GM12878 (cell line): ENCODE measurements at regions not wholly inside any gene's neighbourhood (a gene's known extent, or its start where the extent isn't known, plus 50 kb on each side); places are given as distances from the start of the nearest gene placed in this dataset.

ENCODE experiments used
- ATAC-seq: fragments of 200-7000 bp; cut with Tn5 transposase; 3 replicates; pipeline ENCODE4 v1.9.1; 2020; ENCODE audit warnings: mild to moderate bottlenecking, moderate library complexity
- BruUV-seq: library from RNA; stranded (reverse); fragments of 400-500 nt; replicated peaks from 2 replicates; lab custom pipeline; 2021; lab: Mats Ljungman, UMichigan
- CTCF ChIA-PET: fragments of 300-600 bp; sonication (Branson Sonifier 250); formaldehyde crosslinking; extraction: SDS; loops from one replicate; lab custom pipeline; 2021; ENCODE audit warnings: inconsistent platforms; lab: Yijun Ruan, JAX
- POLR2A ChIA-PET: fragments of 350-600 bp; formaldehyde crosslinking; extraction: SDS; loops from one replicate; lab custom pipeline; 2021; ENCODE audit warnings: inconsistent platforms; lab: Charles Lee
- RAD21 ChIA-PET: fragments of 300-600 bp; sonication (Branson Sonifier 250); formaldehyde crosslinking; loops from one replicate; lab custom pipeline; 2023; ENCODE audit warnings: antibody characterized with exemption; ENCODE audit not compliant: unreplicated experiment; lab: Charles Lee
- SMC1A ChIA-PET: fragments of 300-600 bp; sonication (Branson Sonifier 250); formaldehyde crosslinking; loops from one replicate; lab custom pipeline; 2023; ENCODE audit not compliant: unreplicated experiment, uncharacterized antibody; lab: Charles Lee
- DNase-seq: peaks from one replicate; pipeline ENCODE4 v3.0.0-alpha.2; 2011; ENCODE audit warnings: low read depth, low spot score
- FAIRE-seq: peaks from 3 replicates; lab custom pipeline; 2011; peaks lifted over from hg19 to GRCh38; lab: Jason Lieb, UNC
- H2AFZ ChIP-seq: 2 replicates; pipeline ENCODE4 v1.6.0; 2011; ENCODE audit warnings: low read depth, low read length, control low read depth; ENCODE audit not compliant: control insufficient read depth
- H3K27ac ChIP-seq: 2 replicates; pipeline ENCODE4 v1.5.1; 2011; ENCODE audit warnings: control low read depth; ENCODE audit not compliant: control insufficient read depth, insufficient read depth
- H3K27me3 ChIP-seq, 2 experiments: replicated peaks in 1 of 2; 2 replicates each; pipeline versions ENCODE4 v1.6.0 to v1.6.1; 2011; ENCODE audit warnings: low read length in 1 of 2; ENCODE audit not compliant: control insufficient read depth in 2 of 2, insufficient read depth in 2 of 2
- H3K36me3 ChIP-seq, 2 experiments: 2 replicates each; pipeline ENCODE4 v1.5.1; 2011; ENCODE audit warnings: low read length in 1 of 2; ENCODE audit not compliant: control insufficient read depth in 2 of 2, insufficient read depth in 2 of 2
- H3K4me1 ChIP-seq: 2 replicates; pipeline ENCODE4 v1.6.1; 2011; ENCODE audit warnings: mild to moderate bottlenecking, low read length, moderate library complexity, mixed read lengths; ENCODE audit not compliant: control insufficient read depth, insufficient read depth
- H3K4me2 ChIP-seq: 2 replicates; pipeline ENCODE4 v1.6.0; 2011; ENCODE audit warnings: control low read depth; ENCODE audit not compliant: control insufficient read depth, insufficient read depth
- H3K4me3 ChIP-seq: fragments of 200-600 bp; sonication (generic); 2 replicates; pipeline ENCODE4 v1.5.1; 2016
- H3K79me2 ChIP-seq: 2 replicates; pipeline ENCODE4 v1.6.0; 2011; ENCODE audit warnings: low read length; ENCODE audit not compliant: control insufficient read depth, insufficient read depth
- H3K9ac ChIP-seq: 2 replicates; pipeline ENCODE4 v1.8.0; 2011; ENCODE audit warnings: low read length, control low read depth, mixed read lengths; ENCODE audit not compliant: control insufficient read depth, insufficient read depth
- H3K9me3 ChIP-seq: replicated peaks from 3 replicates; pipeline ENCODE4 v1.5.1; 2011; ENCODE audit warnings: mild to moderate bottlenecking, low read length; ENCODE audit not compliant: control insufficient read depth, insufficient read depth
- H4K20me1 ChIP-seq: 2 replicates; pipeline ENCODE4 v1.6.0; 2011; ENCODE audit not compliant: control insufficient read depth, insufficient read depth
- ASH2L ChIP-seq: fragments of 300-600, 200-600 bp; sonication (generic); IDR thresholded peaks from 2 replicates; pipeline ENCODE4 v1.6.1; 2017; ENCODE audit warnings: low read depth, mild to moderate bottlenecking, borderline replicate concordance
- BACH1 ChIP-seq: fragments of 450-650 bp; IDR thresholded peaks from 2 replicates; pipeline ENCODE4 v1.6.1; 2017; ENCODE audit warnings: mild to moderate bottlenecking, borderline replicate concordance
- BRCA1 ChIP-seq: IDR thresholded peaks from 2 replicates; pipeline ENCODE4 v1.6.1; 2011; ENCODE audit warnings: low read depth, low read length, improper control_type of control experiment
- EP300 ChIP-seq, 2 experiments: fragments of 150-350 bp in 1 of 2; IDR thresholded peaks; 2 replicates each; pipeline ENCODE4 v1.6.1; 2011 to 2012; ENCODE audit warnings: low read depth in 2 of 2, low read length in 2 of 2, borderline replicate concordance in 1 of 2, improper control_type of control experiment in 1 of 2, inconsistent platforms in 1 of 2; ENCODE audit not compliant: control insufficient read depth in 1 of 2
- KLF5 ChIP-seq: fragments of 450-650 bp; IDR thresholded peaks from 2 replicates; pipeline ENCODE4 v1.6.1; 2014; ENCODE audit warnings: mild to moderate bottlenecking; ENCODE audit not compliant: partially characterized antibody
- NFYA ChIP-seq: IDR thresholded peaks from 2 replicates; pipeline ENCODE4 v1.6.1; 2011; ENCODE audit warnings: low read depth, mild to moderate bottlenecking, low read length, improper control_type of control experiment, borderline replicate concordance
- NR2F1 ChIP-seq: fragments of 450-650 bp; conservative IDR thresholded peaks from 2 replicates; pipeline ENCODE4 v1.6.1; 2017; ENCODE audit warnings: mild to moderate bottlenecking
- RCOR1 ChIP-seq: conservative IDR thresholded peaks from 2 replicates; pipeline ENCODE4 v1.6.1; 2012; ENCODE audit warnings: low read depth, low read length, improper control_type of control experiment
- SMAD5 ChIP-seq: IDR thresholded peaks from 2 replicates; pipeline ENCODE4 v1.6.1; 2016; ENCODE audit warnings: antibody characterized with exemption, low read depth
- SP1 ChIP-seq: IDR thresholded peaks from one replicate; pipeline ENCODE4 v1.6.1; 2011; ENCODE audit warnings: low read depth, low read length
- TAF1 ChIP-seq: IDR thresholded peaks from 2 replicates; pipeline ENCODE4 v1.6.1; 2011; ENCODE audit warnings: mild to moderate bottlenecking, low read depth, low read length, borderline replicate concordance
- TCF12 ChIP-seq: IDR thresholded peaks from 2 replicates; pipeline ENCODE4 v1.6.1; 2011; ENCODE audit warnings: low read depth, mild to moderate bottlenecking, low read length
- USF2 ChIP-seq: IDR thresholded peaks from 2 replicates; pipeline ENCODE4 v1.6.1; 2011; ENCODE audit warnings: low read depth, low read length, improper control_type of control experiment, borderline replicate concordance
- ZNF217 ChIP-seq: fragments of 450-650 bp; IDR thresholded peaks from 2 replicates; pipeline ENCODE4 v1.6.1; 2017; ENCODE audit warnings: antibody characterized with exemption, mild to moderate bottlenecking
- ZNF24 ChIP-seq: fragments of 450-650 bp; IDR thresholded peaks from 2 replicates; pipeline ENCODE4 v1.6.1; 2017; ENCODE audit warnings: antibody characterized with exemption, mild to moderate bottlenecking
- ZNF592 ChIP-seq: fragments of 450-650 bp; IDR thresholded peaks from 2 replicates; pipeline ENCODE4 v1.6.1; 2017; ENCODE audit warnings: mild to moderate bottlenecking, moderate library complexity
- in situ Hi-C: fragments of 300-500 bp; cut with MboI; formaldehyde crosslinking; loops from 9 replicates; pipeline ENCODE4 v1.14.3; 2018; ENCODE audit warnings: mixed read lengths
- intact Hi-C: fragments of 100-400 bp; cut with micrococcal nuclease; formaldehyde crosslinking; loops from one replicate; pipeline ENCODE4 v1.14.2; 2022; ENCODE audit not compliant: unreplicated experiment

GRCh38 chr1:101460739-101461138, 223.9 kb downstream of the S1PR1 start:
- no peak for FAIRE-seq
- TF ChIP-seq TCF12 (no peak), KLF5 (no peak), ZNF217 (no peak), TAF1 (no peak), SP1 (no peak), NFYA (no peak), SMAD5 (no peak), USF2 (no peak), NR2F1 (no peak), ASH2L (no peak), BACH1 (no peak), RCOR1 (no peak), ZNF592 (no peak), EP300 (IDR thresholded peaks at IDR 0.05; ENCODE audit: borderline replicate concordance in 1 of 2, control insufficient read depth in 1 of 2, low read depth in 2 of 2, low read length in 2 of 2) (no peak), ZNF24 (no peak), BRCA1 (no peak)
- CTCF ChIA-PET = interaction anchor here (1.6 kb wide), 1 partner anchor 14 kb away, joined by 4 read pairs; no protein-coding TSS in a partner anchor

More at GRCh38 chr1:101460739-101461138, 223.9 kb downstream of the S1PR1 start:
- ATAC-seq = no peak
- no peaks in the 10 kb centered on the region for H4K20me1 ChIP-seq
- no peak overlapping the region for H3K4me2 ChIP-seq
- H3K36me3 ChIP-seq = no peaks in the 10 kb centered on the region
- no peak overlapping the region for H3K9ac ChIP-seq
- H3K4me3 ChIP-seq = no peak overlapping the region
- no peak for DNase-seq
- ChIA-PET RAD21 (interaction anchor here (1.1 kb wide), 1 partner anchor 17 kb away, joined by 3 read pairs; no protein-coding TSS in a partner anchor), POLR2A (no interaction called here), SMC1A (no interaction called here)
- no peak overlapping the region for H2AFZ ChIP-seq
- no peak overlapping the region for H3K27ac ChIP-seq
- intact Hi-C loops (no loop called here), in situ Hi-C loops (no loop called here)
- no peaks in the 10 kb centered on the region for H3K4me1 ChIP-seq
- H3K9me3 ChIP-seq = no peaks in the 10 kb centered on the region; the same call in 2 of the 3 replicates
- no peaks in the 10 kb centered on the region for H3K79me2 ChIP-seq
- no TSS peak for BruUV-seq
- H3K27me3 ChIP-seq = no peaks in the 10 kb centered on the region
